ENCODE measurements at regions not wholly inside any gene's neighbourhood (a gene's known extent, or its start where the extent isn't known, plus 50 kb on each side); places are given as distances from the start of the nearest gene placed in this dataset.

DNA sequence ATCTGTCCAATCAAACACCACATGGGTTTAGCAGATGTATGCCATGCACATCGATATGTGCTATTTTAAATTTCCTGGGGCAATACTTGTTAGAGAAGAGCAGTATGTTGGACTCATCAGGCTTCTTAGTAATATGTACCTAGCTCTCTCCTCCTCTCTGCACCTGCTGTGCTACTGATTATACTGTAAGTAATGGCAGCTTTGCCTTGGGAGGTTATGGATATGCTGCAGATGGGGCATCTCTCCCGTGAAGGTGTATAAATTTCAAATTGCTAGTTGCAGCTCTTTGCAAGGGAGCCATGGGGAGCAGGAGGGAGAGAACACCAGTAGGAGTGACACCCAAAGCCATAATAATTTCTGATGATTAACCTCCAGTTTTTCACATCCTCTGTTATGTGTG is 101.5 kb downstream of the SPATA31D1 start:
- no peaks in the 10 kb centered on the region for H3K9me3 Mint-ChIP-seq (ENCODE audit: insufficient read depth)
- DNase-seq (no peak), ATAC-seq (ENCODE audit: low read depth) (no peak)
- no peaks in the 10 kb centered on the region for H4K20me1 ChIP-seq (ENCODE audit: control insufficient read depth, insufficient read depth, low read length, poor library complexity, severe bottlenecking)
- H3K4me3 ChIP-seq (ENCODE audit: control extremely low read depth in 1 of 5, extremely low read depth in 1 of 5, insufficient read depth in 1 of 5, low read depth in 2 of 5, low read length in 4 of 5) = no peak overlapping the region
- no peaks in the 10 kb centered on the region for H3K36me3 ChIP-seq (replicated peaks in 1 of 2; ENCODE audit: control extremely low read depth in 1 of 2, control insufficient read depth in 1 of 2, extremely low read depth in 1 of 2, insufficient read depth in 2 of 2, low read length in 1 of 2)
- H3K27ac ChIP-seq (ENCODE audit: low read length in 2 of 2) = no peak overlapping the region
- H3K9me3 ChIP-seq (ENCODE audit: control extremely low read depth in 1 of 3, control insufficient read depth in 2 of 3, insufficient read depth in 1 of 3, low read length in 2 of 3) = no peaks in the 10 kb centered on the region
- H3K4me1 ChIP-seq (ENCODE audit: control insufficient read depth in 2 of 2, insufficient read depth in 2 of 2, low read length in 2 of 2) = peaks cover 39 to 40% of the 10 kb centered on the region in 2 donors
- H3K27me3 Mint-ChIP-seq = no peaks in the 10 kb centered on the region
- WGBS (ENCODE audit: insufficient coverage) = no CpG with 5 or more reads among the region's 2 CpGs
- ChIA-PET CTCF (no interaction called here), POLR2A (no interaction called here)
- intact Hi-C loops (cut with micrococcal nuclease) = no loop called here
- no peaks in the 10 kb centered on the region for H3K79me2 ChIP-seq (ENCODE audit: control insufficient read depth, insufficient read depth, low read length)
- H2AFZ ChIP-seq (ENCODE audit: insufficient read depth, low read depth, low read length, poor library complexity, severe bottlenecking) = no peak overlapping the region
- H3K4me3 Mint-ChIP-seq = no peak overlapping the region
- H3K4me2 ChIP-seq (replicated peaks; ENCODE audit: low read depth, low read length, poor library complexity, severe bottlenecking) = no peak overlapping the region
- H3K4me1 Mint-ChIP-seq = peaks cover 46% of the 10 kb centered on the region
- H3K27ac Mint-ChIP-seq = no peak overlapping the region
- no peak for TF ChIP-seq EZH2 (IDR thresholded peaks at IDR 0.05; ENCODE audit: borderline replicate concordance, insufficient read depth, low read depth, low read length, poor library complexity, severe bottlenecking)
- TF ChIP-seq, protein P1, sequence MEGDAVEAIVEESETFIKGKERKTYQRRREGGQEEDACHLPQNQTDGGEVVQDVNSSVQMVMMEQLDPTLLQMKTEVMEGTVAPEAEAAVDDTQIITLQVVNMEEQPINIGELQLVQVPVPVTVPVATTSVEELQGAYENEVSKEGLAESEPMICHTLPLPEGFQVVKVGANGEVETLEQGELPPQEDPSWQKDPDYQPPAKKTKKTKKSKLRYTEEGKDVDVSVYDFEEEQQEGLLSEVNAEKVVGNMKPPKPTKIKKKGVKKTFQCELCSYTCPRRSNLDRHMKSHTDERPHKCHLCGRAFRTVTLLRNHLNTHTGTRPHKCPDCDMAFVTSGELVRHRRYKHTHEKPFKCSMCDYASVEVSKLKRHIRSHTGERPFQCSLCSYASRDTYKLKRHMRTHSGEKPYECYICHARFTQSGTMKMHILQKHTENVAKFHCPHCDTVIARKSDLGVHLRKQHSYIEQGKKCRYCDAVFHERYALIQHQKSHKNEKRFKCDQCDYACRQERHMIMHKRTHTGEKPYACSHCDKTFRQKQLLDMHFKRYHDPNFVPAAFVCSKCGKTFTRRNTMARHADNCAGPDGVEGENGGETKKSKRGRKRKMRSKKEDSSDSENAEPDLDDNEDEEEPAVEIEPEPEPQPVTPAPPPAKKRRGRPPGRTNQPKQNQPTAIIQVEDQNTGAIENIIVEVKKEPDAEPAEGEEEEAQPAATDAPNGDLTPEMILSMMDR (IDR thresholded peaks at IDR 0.05) = no peak
- no peak overlapping the region for H3K9ac ChIP-seq (ENCODE audit: low read length)
- no peaks in the 10 kb centered on the region for H3K27me3 ChIP-seq (replicated peaks in 1 of 4; ENCODE audit: control extremely low read depth in 1 of 4, control insufficient read depth in 3 of 4, insufficient read depth in 4 of 4, low read length in 3 of 4)

DNA sequence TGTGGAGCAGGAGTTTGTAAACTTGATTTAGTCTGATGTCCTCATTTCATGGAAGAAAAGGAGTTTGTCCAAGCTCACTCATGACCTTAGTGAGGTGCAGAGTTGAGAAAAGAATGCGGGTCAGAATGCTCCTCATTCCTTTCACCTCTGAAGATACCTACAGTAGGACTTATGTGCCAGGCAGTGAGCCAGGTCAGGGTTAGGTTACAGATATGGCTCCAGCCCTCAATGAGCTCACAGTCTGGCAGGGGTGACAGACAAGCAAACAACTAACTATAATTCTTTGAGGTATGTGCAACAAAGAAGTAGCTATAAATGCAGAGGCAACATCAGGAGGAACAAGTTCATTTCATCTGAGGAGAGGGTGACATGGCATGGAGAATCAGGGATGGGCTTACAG is 102.5 kb downstream of the SPATA31D1 start:
- TF ChIP-seq, protein P1 (IDR thresholded peaks at IDR 0.05) = no peak
- no peak for TF ChIP-seq EZH2 (IDR thresholded peaks at IDR 0.05; ENCODE audit: borderline replicate concordance, insufficient read depth, low read depth, low read length, poor library complexity, severe bottlenecking)
- H4K20me1 ChIP-seq (ENCODE audit: control insufficient read depth, insufficient read depth, low read length, poor library complexity, severe bottlenecking) = no peaks in the 10 kb centered on the region
- no peak overlapping the region for H3K9ac ChIP-seq (ENCODE audit: low read length)
- POLR2A ChIA-PET = no interaction called here
- CTCF ChIA-PET = no interaction called here
- ATAC-seq (ENCODE audit: low read depth) (no peak), DNase-seq (no peak)
- H3K36me3 ChIP-seq (replicated peaks in 1 of 2; ENCODE audit: control extremely low read depth in 1 of 2, control insufficient read depth in 1 of 2, extremely low read depth in 1 of 2, insufficient read depth in 2 of 2, low read length in 1 of 2) = no peaks in the 10 kb centered on the region
- peak overlapping the region; percentile 70 for H3K4me3 Mint-ChIP-seq
- H3K4me1 Mint-ChIP-seq = peaks cover 52% of the 10 kb centered on the region
- H3K27me3 ChIP-seq (replicated peaks in 1 of 4; ENCODE audit: control extremely low read depth in 1 of 4, control insufficient read depth in 3 of 4, insufficient read depth in 4 of 4, low read length in 3 of 4) = no peaks in the 10 kb centered on the region
- intact Hi-C loops (cut with micrococcal nuclease) = loop anchor here (1.0 kb wide), 1 partner anchor 37 kb away; no protein-coding TSS in a partner anchor
- H3K4me3 ChIP-seq (ENCODE audit: control extremely low read depth in 1 of 5, extremely low read depth in 1 of 5, insufficient read depth in 1 of 5, low read depth in 2 of 5, low read length in 4 of 5) = no peak overlapping the region
- peak overlapping the region; percentile 85 for H3K27ac Mint-ChIP-seq
- H3K9me3 ChIP-seq (ENCODE audit: control extremely low read depth in 1 of 3, control insufficient read depth in 2 of 3, insufficient read depth in 1 of 3, low read length in 2 of 3) = no peaks in the 10 kb centered on the region
- 100% methylated on average over 1 of the region's 1 CpG for WGBS (ENCODE audit: insufficient coverage)
- H3K27me3 Mint-ChIP-seq = no peaks in the 10 kb centered on the region
- no peak overlapping the region for H2AFZ ChIP-seq (ENCODE audit: insufficient read depth, low read depth, low read length, poor library complexity, severe bottlenecking)
- H3K4me1 ChIP-seq (ENCODE audit: control insufficient read depth in 2 of 2, insufficient read depth in 2 of 2, low read length in 2 of 2) = peaks cover 41% of the 10 kb centered on the region in 2 donors
- peak overlapping the region; percentile 70 for H3K4me2 ChIP-seq (replicated peaks; ENCODE audit: low read depth, low read length, poor library complexity, severe bottlenecking)
- no peaks in the 10 kb centered on the region for H3K9me3 Mint-ChIP-seq (ENCODE audit: insufficient read depth)
- no peaks in the 10 kb centered on the region for H3K79me2 ChIP-seq (ENCODE audit: control insufficient read depth, insufficient read depth, low read length)
- peak overlapping the region; percentile 45 to 77 for H3K27ac ChIP-seq (ENCODE audit: low read length in 2 of 2)
